H1 (cell line): ENCODE measurements at regions not wholly inside any gene's neighbourhood (a gene's known extent, or its start where the extent isn't known, plus 50 kb on each side); places are given as distances from the start of the nearest gene placed in this dataset.

Experiments
- ASH2L ChIP-seq: fragments of 200-600, 300-600 bp; sonication (generic); IDR thresholded peaks from one replicate; pipeline ENCODE4 v1.7.1; 2017; ENCODE audit warnings: low read length
- TF ChIP-seq, protein P1 (sequence below): fragments of 300-600 bp; sonication (generic); IDR thresholded peaks from 2 replicates; pipeline ENCODE4 v1.7.1; 2012; ENCODE audit warnings: low read length, moderate library complexity, mild to moderate bottlenecking, inconsistent platforms; ENCODE audit not compliant: insufficient replicate concordance

DNA sequence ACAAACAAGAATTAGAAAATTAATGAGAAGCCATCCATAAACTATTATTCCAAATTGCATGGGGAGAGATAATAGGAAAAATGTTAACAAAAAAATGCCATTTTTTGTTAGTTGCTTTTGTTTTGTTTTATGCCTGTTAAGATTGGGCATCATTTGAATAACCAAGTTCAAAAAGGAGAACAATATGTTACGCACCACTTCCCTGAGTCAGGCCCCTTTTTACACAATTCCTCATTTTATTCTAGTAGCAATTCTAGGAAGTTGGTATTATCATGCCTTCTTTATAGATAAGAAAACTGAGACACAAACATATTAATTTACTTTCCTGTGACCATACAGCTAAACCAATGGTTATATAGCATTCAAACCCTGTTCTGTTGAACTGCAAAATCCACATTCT is 736.9 kb upstream of the CCDC54 start (continued):
- TF ChIP-seq, protein P1, sequence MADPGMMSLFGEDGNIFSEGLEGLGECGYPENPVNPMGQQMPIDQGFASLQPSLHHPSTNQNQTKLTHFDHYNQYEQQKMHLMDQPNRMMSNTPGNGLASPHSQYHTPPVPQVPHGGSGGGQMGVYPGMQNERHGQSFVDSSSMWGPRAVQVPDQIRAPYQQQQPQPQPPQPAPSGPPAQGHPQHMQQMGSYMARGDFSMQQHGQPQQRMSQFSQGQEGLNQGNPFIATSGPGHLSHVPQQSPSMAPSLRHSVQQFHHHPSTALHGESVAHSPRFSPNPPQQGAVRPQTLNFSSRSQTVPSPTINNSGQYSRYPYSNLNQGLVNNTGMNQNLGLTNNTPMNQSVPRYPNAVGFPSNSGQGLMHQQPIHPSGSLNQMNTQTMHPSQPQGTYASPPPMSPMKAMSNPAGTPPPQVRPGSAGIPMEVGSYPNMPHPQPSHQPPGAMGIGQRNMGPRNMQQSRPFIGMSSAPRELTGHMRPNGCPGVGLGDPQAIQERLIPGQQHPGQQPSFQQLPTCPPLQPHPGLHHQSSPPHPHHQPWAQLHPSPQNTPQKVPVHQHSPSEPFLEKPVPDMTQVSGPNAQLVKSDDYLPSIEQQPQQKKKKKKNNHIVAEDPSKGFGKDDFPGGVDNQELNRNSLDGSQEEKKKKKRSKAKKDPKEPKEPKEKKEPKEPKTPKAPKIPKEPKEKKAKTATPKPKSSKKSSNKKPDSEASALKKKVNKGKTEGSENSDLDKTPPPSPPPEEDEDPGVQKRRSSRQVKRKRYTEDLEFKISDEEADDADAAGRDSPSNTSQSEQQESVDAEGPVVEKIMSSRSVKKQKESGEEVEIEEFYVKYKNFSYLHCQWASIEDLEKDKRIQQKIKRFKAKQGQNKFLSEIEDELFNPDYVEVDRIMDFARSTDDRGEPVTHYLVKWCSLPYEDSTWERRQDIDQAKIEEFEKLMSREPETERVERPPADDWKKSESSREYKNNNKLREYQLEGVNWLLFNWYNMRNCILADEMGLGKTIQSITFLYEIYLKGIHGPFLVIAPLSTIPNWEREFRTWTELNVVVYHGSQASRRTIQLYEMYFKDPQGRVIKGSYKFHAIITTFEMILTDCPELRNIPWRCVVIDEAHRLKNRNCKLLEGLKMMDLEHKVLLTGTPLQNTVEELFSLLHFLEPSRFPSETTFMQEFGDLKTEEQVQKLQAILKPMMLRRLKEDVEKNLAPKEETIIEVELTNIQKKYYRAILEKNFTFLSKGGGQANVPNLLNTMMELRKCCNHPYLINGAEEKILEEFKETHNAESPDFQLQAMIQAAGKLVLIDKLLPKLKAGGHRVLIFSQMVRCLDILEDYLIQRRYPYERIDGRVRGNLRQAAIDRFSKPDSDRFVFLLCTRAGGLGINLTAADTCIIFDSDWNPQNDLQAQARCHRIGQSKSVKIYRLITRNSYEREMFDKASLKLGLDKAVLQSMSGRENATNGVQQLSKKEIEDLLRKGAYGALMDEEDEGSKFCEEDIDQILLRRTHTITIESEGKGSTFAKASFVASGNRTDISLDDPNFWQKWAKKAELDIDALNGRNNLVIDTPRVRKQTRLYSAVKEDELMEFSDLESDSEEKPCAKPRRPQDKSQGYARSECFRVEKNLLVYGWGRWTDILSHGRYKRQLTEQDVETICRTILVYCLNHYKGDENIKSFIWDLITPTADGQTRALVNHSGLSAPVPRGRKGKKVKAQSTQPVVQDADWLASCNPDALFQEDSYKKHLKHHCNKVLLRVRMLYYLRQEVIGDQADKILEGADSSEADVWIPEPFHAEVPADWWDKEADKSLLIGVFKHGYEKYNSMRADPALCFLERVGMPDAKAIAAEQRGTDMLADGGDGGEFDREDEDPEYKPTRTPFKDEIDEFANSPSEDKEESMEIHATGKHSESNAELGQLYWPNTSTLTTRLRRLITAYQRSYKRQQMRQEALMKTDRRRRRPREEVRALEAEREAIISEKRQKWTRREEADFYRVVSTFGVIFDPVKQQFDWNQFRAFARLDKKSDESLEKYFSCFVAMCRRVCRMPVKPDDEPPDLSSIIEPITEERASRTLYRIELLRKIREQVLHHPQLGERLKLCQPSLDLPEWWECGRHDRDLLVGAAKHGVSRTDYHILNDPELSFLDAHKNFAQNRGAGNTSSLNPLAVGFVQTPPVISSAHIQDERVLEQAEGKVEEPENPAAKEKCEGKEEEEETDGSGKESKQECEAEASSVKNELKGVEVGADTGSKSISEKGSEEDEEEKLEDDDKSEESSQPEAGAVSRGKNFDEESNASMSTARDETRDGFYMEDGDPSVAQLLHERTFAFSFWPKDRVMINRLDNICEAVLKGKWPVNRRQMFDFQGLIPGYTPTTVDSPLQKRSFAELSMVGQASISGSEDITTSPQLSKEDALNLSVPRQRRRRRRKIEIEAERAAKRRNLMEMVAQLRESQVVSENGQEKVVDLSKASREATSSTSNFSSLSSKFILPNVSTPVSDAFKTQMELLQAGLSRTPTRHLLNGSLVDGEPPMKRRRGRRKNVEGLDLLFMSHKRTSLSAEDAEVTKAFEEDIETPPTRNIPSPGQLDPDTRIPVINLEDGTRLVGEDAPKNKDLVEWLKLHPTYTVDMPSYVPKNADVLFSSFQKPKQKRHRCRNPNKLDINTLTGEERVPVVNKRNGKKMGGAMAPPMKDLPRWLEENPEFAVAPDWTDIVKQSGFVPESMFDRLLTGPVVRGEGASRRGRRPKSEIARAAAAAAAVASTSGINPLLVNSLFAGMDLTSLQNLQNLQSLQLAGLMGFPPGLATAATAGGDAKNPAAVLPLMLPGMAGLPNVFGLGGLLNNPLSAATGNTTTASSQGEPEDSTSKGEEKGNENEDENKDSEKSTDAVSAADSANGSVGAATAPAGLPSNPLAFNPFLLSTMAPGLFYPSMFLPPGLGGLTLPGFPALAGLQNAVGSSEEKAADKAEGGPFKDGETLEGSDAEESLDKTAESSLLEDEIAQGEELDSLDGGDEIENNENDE, result no peak
- no peak for TF ChIP-seq ASH2L
- TF ChIP-seq, all 59 proteins: peak for 0
